ENCODE measurements at regions not wholly inside any gene's neighbourhood (a gene's known extent, or its start where the extent isn't known, plus 50 kb on each side); places are given as distances from the start of the nearest gene placed in this dataset.

DNA sequence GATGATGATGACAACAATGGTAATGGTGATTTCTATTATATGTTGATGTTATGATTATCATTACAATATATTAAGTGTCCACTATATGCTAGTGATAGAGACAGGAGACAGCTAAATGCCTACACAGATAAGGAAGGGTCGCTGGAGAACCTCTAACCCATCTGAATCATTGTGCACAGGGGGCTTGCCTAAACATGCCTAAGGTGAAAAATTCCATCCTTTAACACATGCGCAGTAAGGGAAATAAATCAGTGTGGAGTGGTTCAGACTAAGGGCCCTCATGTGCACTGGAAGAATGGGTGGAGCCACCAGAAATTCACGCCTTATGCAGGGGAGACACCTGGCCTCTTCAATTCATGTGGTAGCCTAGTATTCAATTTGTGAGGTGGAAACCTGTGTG lies 120.4 kb downstream of the TPBG start (continued):
- TF ChIP-seq EGR1 (IDR thresholded peaks at IDR 0.05; ENCODE audit: borderline replicate concordance in 1 of 2, low read depth in 2 of 2, low read length in 2 of 2) (no peak), KAT2A (conservative IDR thresholded peaks at IDR 0.05; ENCODE audit: control insufficient read depth, low read depth, low read length) (no peak), KDM1A (IDR thresholded peaks at IDR 0.05; ENCODE audit: borderline replicate concordance) (no peak), FOXK2 (IDR thresholded peaks at IDR 0.05) (no peak)
- TF ChIP-seq, protein P1, sequence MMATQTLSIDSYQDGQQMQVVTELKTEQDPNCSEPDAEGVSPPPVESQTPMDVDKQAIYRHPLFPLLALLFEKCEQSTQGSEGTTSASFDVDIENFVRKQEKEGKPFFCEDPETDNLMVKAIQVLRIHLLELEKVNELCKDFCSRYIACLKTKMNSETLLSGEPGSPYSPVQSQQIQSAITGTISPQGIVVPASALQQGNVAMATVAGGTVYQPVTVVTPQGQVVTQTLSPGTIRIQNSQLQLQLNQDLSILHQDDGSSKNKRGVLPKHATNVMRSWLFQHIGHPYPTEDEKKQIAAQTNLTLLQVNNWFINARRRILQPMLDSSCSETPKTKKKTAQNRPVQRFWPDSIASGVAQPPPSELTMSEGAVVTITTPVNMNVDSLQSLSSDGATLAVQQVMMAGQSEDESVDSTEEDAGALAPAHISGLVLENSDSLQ (IDR thresholded peaks at IDR 0.05), result no peak

DNA sequence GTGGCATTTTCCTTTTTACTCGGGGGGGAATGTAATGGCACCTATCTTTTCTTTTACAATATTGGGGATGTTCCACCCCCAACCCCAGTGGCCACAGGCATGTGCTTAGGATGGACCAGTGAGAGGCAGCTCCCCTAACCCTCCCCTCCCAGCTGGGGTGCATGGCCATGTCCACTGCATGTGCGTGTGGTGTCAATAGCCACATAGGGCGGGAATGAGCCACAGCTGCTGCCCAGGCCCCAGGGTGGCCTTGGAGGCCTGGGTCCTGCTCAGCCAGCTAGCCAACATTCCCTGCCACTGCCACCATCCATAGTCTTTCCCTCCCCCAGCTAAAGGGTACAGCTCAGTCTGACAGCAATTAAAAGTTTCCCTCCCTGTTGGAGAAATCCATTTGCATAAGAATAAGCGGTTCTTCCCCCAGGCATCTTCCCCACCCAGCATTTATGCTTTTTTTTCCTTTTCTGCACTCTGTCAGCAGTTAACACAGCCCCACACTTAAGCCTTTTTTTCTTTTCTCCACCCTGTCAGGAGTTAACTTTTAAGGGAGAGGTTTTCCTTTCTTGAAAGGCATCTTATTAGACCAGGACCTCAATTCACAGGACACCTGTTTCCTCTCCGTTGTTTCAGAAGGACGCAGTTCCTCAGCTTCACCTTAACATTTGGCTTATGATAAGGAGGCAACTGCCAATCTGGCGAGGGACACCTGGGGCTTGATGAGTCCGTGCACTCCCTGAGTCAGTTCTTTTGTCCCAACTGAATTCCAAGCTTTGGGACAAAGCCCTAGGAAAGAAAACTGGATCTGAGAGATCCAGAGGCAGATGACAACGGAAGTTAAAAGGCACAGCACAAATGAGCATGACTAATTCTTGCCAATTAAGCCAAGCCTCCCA lies 121.4 kb downstream of the TPBG start:
- no peaks in the 10 kb centered on the region for H3K27me3 ChIP-seq (replicated peaks in 1 of 2; ENCODE audit: control insufficient read depth in 2 of 2, insufficient read depth in 2 of 2, low read length in 1 of 2)
- FAIRE-seq (no peak), DNase-seq (ENCODE audit: low read depth, low spot score) (no peak), ATAC-seq (no peak)
- no peaks in the 10 kb centered on the region for H3K79me2 ChIP-seq (ENCODE audit: control insufficient read depth, insufficient read depth, low read length)
- H3K9ac ChIP-seq (ENCODE audit: control insufficient read depth, insufficient read depth, low read length), result no peak overlapping the region
- no peaks in the 10 kb centered on the region for H3K36me3 ChIP-seq (ENCODE audit: control insufficient read depth in 2 of 2, insufficient read depth in 2 of 2, low read length in 1 of 2)
- BruUV-seq (replicated peaks), result no TSS peak
- in situ Hi-C loops (cut with MboI), result no loop called here
- CTCF ChIA-PET, result interaction anchor here (0.6 to 0.7 kb wide), 2 partner anchors 161 to 265 kb away, joined by 3 read pairs; no protein-coding TSS in a partner anchor
- H3K4me3 ChIP-seq, result no peak overlapping the region
- no peaks in the 10 kb centered on the region; the same call in 2 of the 3 replicates for H3K9me3 ChIP-seq (replicated peaks; ENCODE audit: control insufficient read depth, insufficient read depth, low read length)
- no peaks in the 10 kb centered on the region for H4K20me1 ChIP-seq (ENCODE audit: control insufficient read depth, insufficient read depth)
- H2AFZ ChIP-seq (ENCODE audit: control insufficient read depth, low read depth, low read length), result no peak overlapping the region
- H3K27ac ChIP-seq (ENCODE audit: control insufficient read depth, insufficient read depth), result no peak overlapping the region
- H3K4me1 ChIP-seq (ENCODE audit: control insufficient read depth, insufficient read depth, low read length), result no peaks in the 10 kb centered on the region
- intact Hi-C loops (cut with micrococcal nuclease; ENCODE audit: unreplicated experiment), result no loop called here
- RAD21 ChIA-PET (ENCODE audit: unreplicated experiment), result no interaction called here
- POLR2A ChIA-PET, result no interaction called here
- no peak overlapping the region for H3K4me2 ChIP-seq (ENCODE audit: control insufficient read depth, insufficient read depth)
- SMC1A ChIA-PET (ENCODE audit: uncharacterized antibody, unreplicated experiment), result no interaction called here
- 22% methylated on average over 9 of the region's 9 CpGs for WGBS (ENCODE audit: insufficient coverage, insufficient replicate concordance, low lambda C conversion rate, missing lambda C conversion rate)
- TF ChIP-seq MXI1 (IDR thresholded peaks at IDR 0.05; ENCODE audit: low read depth, low read length) (no peak), BMI1 (IDR thresholded peaks at IDR 0.05; ENCODE audit: borderline replicate concordance) (no peak), CHD4 (IDR thresholded peaks at IDR 0.05) (no peak), FOXM1 (IDR thresholded peaks at IDR 0.05; ENCODE audit: low read depth, low read length) (no peak), FOS (IDR thresholded peaks at IDR 0.05; ENCODE audit: borderline replicate concordance, extremely low read depth, insufficient read length) (no peak), ZNF207 (IDR thresholded peaks at IDR 0.05; ENCODE audit: borderline replicate concordance) (no peak), CEBPB (IDR thresholded peaks at IDR 0.05; ENCODE audit: borderline replicate concordance in 1 of 2, low read depth in 2 of 2, low read length in 2 of 2) (no peak)
- TF ChIP-seq, protein P2, sequence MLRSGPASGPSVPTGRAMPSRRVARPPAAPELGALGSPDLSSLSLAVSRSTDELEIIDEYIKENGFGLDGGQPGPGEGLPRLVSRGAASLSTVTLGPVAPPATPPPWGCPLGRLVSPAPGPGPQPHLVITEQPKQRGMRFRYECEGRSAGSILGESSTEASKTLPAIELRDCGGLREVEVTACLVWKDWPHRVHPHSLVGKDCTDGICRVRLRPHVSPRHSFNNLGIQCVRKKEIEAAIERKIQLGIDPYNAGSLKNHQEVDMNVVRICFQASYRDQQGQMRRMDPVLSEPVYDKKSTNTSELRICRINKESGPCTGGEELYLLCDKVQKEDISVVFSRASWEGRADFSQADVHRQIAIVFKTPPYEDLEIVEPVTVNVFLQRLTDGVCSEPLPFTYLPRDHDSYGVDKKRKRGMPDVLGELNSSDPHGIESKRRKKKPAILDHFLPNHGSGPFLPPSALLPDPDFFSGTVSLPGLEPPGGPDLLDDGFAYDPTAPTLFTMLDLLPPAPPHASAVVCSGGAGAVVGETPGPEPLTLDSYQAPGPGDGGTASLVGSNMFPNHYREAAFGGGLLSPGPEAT (IDR thresholded peaks at IDR 0.05; ENCODE audit: low read depth), result no peak
- TF ChIP-seq, protein P3, sequence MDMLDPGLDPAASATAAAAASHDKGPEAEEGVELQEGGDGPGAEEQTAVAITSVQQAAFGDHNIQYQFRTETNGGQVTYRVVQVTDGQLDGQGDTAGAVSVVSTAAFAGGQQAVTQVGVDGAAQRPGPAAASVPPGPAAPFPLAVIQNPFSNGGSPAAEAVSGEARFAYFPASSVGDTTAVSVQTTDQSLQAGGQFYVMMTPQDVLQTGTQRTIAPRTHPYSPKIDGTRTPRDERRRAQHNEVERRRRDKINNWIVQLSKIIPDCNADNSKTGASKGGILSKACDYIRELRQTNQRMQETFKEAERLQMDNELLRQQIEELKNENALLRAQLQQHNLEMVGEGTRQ (IDR thresholded peaks at IDR 0.05; ENCODE audit: borderline replicate concordance, low read depth, low read length), result no peak
- TF ChIP-seq, protein P4, sequence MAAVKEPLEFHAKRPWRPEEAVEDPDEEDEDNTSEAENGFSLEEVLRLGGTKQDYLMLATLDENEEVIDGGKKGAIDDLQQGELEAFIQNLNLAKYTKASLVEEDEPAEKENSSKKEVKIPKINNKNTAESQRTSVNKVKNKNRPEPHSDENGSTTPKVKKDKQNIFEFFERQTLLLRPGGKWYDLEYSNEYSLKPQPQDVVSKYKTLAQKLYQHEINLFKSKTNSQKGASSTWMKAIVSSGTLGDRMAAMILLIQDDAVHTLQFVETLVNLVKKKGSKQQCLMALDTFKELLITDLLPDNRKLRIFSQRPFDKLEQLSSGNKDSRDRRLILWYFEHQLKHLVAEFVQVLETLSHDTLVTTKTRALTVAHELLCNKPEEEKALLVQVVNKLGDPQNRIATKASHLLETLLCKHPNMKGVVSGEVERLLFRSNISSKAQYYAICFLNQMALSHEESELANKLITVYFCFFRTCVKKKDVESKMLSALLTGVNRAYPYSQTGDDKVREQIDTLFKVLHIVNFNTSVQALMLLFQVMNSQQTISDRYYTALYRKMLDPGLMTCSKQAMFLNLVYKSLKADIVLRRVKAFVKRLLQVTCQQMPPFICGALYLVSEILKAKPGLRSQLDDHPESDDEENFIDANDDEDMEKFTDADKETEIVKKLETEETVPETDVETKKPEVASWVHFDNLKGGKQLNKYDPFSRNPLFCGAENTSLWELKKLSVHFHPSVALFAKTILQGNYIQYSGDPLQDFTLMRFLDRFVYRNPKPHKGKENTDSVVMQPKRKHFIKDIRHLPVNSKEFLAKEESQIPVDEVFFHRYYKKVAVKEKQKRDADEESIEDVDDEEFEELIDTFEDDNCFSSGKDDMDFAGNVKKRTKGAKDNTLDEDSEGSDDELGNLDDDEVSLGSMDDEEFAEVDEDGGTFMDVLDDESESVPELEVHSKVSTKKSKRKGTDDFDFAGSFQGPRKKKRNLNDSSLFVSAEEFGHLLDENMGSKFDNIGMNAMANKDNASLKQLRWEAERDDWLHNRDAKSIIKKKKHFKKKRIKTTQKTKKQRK (IDR thresholded peaks at IDR 0.05; ENCODE audit: low read depth, low read length), result no peak
